LoVo (cell line): ENCODE measurements at regions not wholly inside any gene's neighbourhood (a gene's known extent, or its start where the extent isn't known, plus 50 kb on each side); places are given as distances from the start of the nearest gene placed in this dataset.
"Not testable (repeated sequence)": the region's sequence is repeated elsewhere in the genome, so short reads cannot be mapped to it uniquely, and the experiment has no call there.

Experiments
- DNase-seq: peaks from one replicate; pipeline ENCODE4 v3.0.0-alpha.2; 2016; ENCODE audit warnings: low spot score

GRCh38 chr5:92023555-92023954 is 640.4 kb upstream of the ARRDC3 start:
- no peak for DNase-seq

- DNase-seq: no peak
Measured at GRCh38 chr5:92023141-92023471, 640.0 kb upstream of the ARRDC3 start.

- no peak for DNase-seq
Measured at GRCh38 chr5:92022415-92023140, 639.5 kb upstream of the ARRDC3 start.

- DNase-seq: peak; percentile 52
Measured at GRCh38 chr5:92019376-92019990, 636.4 kb upstream of the ARRDC3 start.

GRCh38 chr5:92017776-92018175 is 634.7 kb upstream of the ARRDC3 start:
- DNase-seq: peak; percentile 87

- not testable (repeated sequence) for DNase-seq
Measured at GRCh38 chr5:92011845-92012244, 628.7 kb upstream of the ARRDC3 start.

GRCh38 chr5:92003806-92004205 is 620.7 kb upstream of the ARRDC3 start:
- no peak for DNase-seq

GRCh38 chr5:92002721-92003274 is 619.7 kb upstream of the ARRDC3 start:
- no peak for DNase-seq

GRCh38 chr5:91998774-91999173 is 615.7 kb upstream of the ARRDC3 start:
- no peak for DNase-seq

- no peak for DNase-seq
Measured at GRCh38 chr5:91983869-91984268, 600.8 kb upstream of the ARRDC3 start.

- DNase-seq: no peak
Measured at GRCh38 chr5:91978221-91978882, 595.2 kb upstream of the ARRDC3 start.

GRCh38 chr5:91977579-91977978 is 594.5 kb upstream of the ARRDC3 start:
- DNase-seq: no peak

- no peak for DNase-seq
Measured at GRCh38 chr5:91976451-91976850, 593.3 kb upstream of the ARRDC3 start.

GRCh38 chr5:91963166-91963565 is 580.0 kb upstream of the ARRDC3 start:
- no peak for DNase-seq

- no peak for DNase-seq
Measured at GRCh38 chr5:91957666-91958065, 574.5 kb upstream of the ARRDC3 start.

GRCh38 chr5:91956738-91957137 is 573.6 kb upstream of the ARRDC3 start:
- no peak for DNase-seq

GRCh38 chr5:91955610-91956009 is 572.5 kb upstream of the ARRDC3 start:
- DNase-seq: no peak

GRCh38 chr5:91954136-91954535 is 571.0 kb upstream of the ARRDC3 start:
- DNase-seq: no peak

GRCh38 chr5:91950328-91950727 is 567.2 kb upstream of the ARRDC3 start:
- no peak for DNase-seq

GRCh38 chr5:91946870-91947269 is 563.8 kb upstream of the ARRDC3 start:
- DNase-seq: no peak

- DNase-seq: no peak
Measured at GRCh38 chr5:91941588-91941987, 558.5 kb upstream of the ARRDC3 start.

- DNase-seq: no peak
Measured at GRCh38 chr5:91938441-91938840, 555.3 kb upstream of the ARRDC3 start.

- DNase-seq: no peak
Measured at GRCh38 chr5:91937121-91937520, 554.0 kb upstream of the ARRDC3 start.
